Mesothelial cell of epicardium (in vitro differentiated cells): ENCODE measurements at regions not wholly inside any gene's neighbourhood (a gene's known extent, or its start where the extent isn't known, plus 50 kb on each side); places are given as distances from the start of the nearest gene placed in this dataset.
A peak's percentile ranks its signal among the peaks of the same experiment; 100 is the strongest.

ENCODE experiments used
- DNase-seq, 2 experiments: peaks; one replicate each; pipeline ENCODE4 v3.0.0; 2021; ENCODE audit warnings: low spot score in 2 of 2; ENCODE audit not compliant: unreplicated experiment in 2 of 2
- H3K27ac Mint-ChIP-seq: 2 replicates; pipeline ENCODE4 v1.8.0; 2021; ENCODE audit warnings: mixed read lengths
- H3K27me3 Mint-ChIP-seq: 2 replicates; pipeline ENCODE4 v1.8.0; 2021; ENCODE audit warnings: low read depth, mixed read lengths
- H3K36me3 Mint-ChIP-seq: 2 replicates; pipeline ENCODE4 v1.8.0; 2021; ENCODE audit warnings: mixed read lengths
- H3K4me1 Mint-ChIP-seq: 2 replicates; pipeline ENCODE4 v1.8.0; 2021; ENCODE audit warnings: mixed read lengths
- H3K4me3 Mint-ChIP-seq: 2 replicates; pipeline ENCODE4 v1.8.0; 2021; ENCODE audit warnings: mild to moderate bottlenecking, moderate library complexity, mixed read lengths
- H3K9me3 Mint-ChIP-seq: 2 replicates; pipeline ENCODE4 v1.8.0; 2021; ENCODE audit warnings: mixed read lengths
- TF ChIP-seq, protein P1 (sequence below): fragments of 200-600 bp; sonication (generic); IDR thresholded peaks from one replicate; pipeline ENCODE4 v1.5.0; 2021; ENCODE audit warnings: antibody characterized with exemption; ENCODE audit not compliant: unreplicated experiment

DNA sequence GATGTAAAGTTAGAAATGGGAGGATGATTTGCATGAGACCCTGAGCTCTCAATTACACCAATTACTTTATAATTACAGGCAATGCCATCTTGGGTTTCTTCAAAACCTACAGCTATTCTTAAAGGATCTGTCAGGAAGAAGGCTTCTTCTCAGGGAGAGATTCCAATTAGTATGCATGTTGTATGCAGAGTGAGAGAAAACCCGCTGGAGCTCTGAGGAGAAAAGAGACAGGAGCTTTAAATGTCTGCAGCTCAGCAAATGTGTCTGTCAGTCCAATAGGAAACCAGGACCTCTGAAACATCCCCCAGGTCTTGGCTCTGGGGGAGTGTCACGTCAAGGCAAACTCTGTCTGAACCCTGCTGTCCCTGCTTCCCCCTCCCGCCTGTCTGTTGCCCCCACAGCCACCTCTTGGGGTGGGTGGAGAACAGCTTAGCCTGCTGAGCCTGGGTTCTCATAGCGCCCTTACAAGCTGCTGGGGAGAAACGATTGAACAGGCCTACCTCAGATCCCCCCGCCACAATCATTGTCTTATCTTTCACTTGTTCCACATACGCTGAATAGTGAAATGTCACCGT lies 140.2 kb downstream of the SPATA19 start:
- H3K4me1 Mint-ChIP-seq: no peaks in the 10 kb centered on the region
- H3K27ac Mint-ChIP-seq: no peak overlapping the region
- peak in 1 of 2 experiments; percentile 25 for DNase-seq
- H3K4me3 Mint-ChIP-seq: no peak overlapping the region
- H3K9me3 Mint-ChIP-seq: no peaks in the 10 kb centered on the region
- peaks cover 33% of the 10 kb centered on the region for H3K27me3 Mint-ChIP-seq
- H3K36me3 Mint-ChIP-seq: no peaks in the 10 kb centered on the region
- TF ChIP-seq, protein P1, sequence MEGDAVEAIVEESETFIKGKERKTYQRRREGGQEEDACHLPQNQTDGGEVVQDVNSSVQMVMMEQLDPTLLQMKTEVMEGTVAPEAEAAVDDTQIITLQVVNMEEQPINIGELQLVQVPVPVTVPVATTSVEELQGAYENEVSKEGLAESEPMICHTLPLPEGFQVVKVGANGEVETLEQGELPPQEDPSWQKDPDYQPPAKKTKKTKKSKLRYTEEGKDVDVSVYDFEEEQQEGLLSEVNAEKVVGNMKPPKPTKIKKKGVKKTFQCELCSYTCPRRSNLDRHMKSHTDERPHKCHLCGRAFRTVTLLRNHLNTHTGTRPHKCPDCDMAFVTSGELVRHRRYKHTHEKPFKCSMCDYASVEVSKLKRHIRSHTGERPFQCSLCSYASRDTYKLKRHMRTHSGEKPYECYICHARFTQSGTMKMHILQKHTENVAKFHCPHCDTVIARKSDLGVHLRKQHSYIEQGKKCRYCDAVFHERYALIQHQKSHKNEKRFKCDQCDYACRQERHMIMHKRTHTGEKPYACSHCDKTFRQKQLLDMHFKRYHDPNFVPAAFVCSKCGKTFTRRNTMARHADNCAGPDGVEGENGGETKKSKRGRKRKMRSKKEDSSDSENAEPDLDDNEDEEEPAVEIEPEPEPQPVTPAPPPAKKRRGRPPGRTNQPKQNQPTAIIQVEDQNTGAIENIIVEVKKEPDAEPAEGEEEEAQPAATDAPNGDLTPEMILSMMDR: no peak

DNA sequence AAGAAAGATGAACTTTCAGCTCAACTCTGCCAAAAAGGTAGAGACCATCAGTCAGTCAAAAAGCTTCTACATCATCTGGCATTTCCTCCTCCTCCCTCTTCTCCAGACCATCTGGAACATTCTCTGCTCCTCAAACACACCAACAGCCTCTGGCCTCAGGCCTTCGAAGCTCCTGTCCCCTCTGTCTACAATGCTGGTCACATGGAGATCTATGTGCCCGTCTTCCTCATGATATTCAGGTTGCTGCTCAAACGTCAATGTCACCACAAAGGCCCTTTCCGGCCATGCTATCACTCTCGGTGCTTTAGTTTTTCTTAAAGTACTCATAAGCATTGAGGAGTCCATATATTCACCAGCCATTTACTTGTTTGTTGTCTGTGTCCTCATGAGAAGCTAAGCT lies 146.2 kb downstream of the SPATA19 start:
- Mint-ChIP-seq H3K4me3 (no peak overlapping the region), H3K36me3 (no peaks in the 10 kb centered on the region), H3K4me1 (no peaks in the 10 kb centered on the region), H3K27ac (no peak overlapping the region), H3K27me3 (peaks cover 27% of the 10 kb centered on the region), H3K9me3 (no peaks in the 10 kb centered on the region)
- DNase-seq: no peak
- TF ChIP-seq, protein P1: no peak

DNA sequence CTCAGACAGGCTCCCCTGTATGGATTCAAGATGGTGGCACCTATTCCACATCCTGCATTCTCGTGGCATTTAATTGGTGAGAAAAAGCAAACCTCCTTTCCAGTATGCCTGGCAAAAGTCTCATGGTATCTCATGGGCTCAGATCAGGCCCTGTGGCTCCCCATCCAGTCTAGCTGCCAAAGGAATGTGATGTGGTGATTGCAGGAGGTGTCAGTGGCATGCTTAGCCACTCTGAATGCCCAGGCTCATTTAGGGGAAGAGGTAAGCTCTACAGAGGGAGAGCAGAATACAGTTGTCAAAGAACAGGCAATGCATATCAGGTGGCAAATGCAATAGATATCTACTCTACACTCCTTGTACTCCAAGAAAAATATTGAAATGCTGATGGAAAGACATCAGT lies 146.7 kb downstream of the SPATA19 start:
- Mint-ChIP-seq H3K4me3 (no peak overlapping the region), H3K36me3 (no peaks in the 10 kb centered on the region), H3K4me1 (no peaks in the 10 kb centered on the region), H3K27ac (no peak overlapping the region), H3K27me3 (peaks cover 23% of the 10 kb centered on the region), H3K9me3 (no peaks in the 10 kb centered on the region)
- DNase-seq: no peak
- TF ChIP-seq, protein P1: no peak

DNA sequence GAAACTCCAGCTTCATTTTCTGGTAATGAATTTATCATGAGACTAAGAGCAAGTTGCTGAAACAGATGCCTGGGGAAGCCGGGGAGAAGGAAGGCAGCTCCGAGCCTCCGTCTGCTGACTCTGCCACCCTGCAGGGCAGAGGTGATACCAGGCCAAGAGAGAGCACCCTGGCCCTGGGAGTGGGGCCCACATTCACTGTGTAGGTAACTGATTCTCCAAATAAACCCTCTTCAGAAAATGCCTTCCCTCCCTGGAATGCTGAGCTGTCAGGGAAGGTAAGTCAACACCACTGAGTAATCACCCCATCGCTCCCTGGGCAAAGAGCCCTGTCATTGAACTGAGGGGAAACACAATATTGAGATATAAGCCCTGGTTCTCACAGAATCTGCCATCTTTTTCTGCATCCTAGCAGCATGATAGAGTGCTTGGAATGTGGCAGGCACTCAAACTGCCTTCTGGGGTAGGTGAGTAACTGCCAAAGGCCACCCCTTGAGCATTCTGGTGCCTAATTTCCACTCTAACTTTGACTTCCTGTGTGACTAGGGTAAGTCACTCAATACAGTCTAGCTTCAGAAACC lies 147.6 kb downstream of the SPATA19 start:
- TF ChIP-seq, protein P1: no peak
- H3K4me1 Mint-ChIP-seq: no peaks in the 10 kb centered on the region
- peaks cover 17% of the 10 kb centered on the region for H3K27me3 Mint-ChIP-seq
- DNase-seq: no peak
- H3K4me3 Mint-ChIP-seq: no peak overlapping the region
- no peaks in the 10 kb centered on the region for H3K36me3 Mint-ChIP-seq
- H3K27ac Mint-ChIP-seq: no peak overlapping the region
- H3K9me3 Mint-ChIP-seq: no peaks in the 10 kb centered on the region

DNA sequence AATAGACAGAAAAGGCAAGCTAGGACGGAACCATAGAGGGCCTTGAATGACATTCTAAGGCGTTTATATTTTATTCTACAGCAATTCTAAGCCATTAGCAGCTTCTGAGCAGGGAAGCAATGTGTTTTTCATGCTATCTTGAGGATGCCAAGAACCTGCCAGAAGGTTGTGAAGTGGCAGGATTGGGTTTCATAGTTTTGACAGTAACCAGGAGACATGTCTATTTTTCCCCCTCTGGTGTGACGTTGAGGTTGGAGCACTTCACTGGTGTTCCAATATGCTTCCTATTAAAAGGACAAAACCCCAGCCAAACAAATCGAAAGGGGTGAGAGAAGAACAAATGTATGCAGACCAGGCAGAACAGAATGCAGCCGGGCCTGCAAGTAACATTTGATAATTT lies 148.2 kb downstream of the SPATA19 start:
- H3K4me3 Mint-ChIP-seq: no peak overlapping the region
- no peak for DNase-seq
- H3K9me3 Mint-ChIP-seq: no peaks in the 10 kb centered on the region
- TF ChIP-seq, protein P1: no peak
- H3K4me1 Mint-ChIP-seq: no peaks in the 10 kb centered on the region
- H3K36me3 Mint-ChIP-seq: no peaks in the 10 kb centered on the region
- peaks cover 14% of the 10 kb centered on the region for H3K27me3 Mint-ChIP-seq
- no peak overlapping the region for H3K27ac Mint-ChIP-seq
